Adrenal gland (tissue), 5 donors: ENCODE measurements at regions not wholly inside any gene's neighbourhood (a gene's known extent, or its start where the extent isn't known, plus 50 kb on each side); places are given as distances from the start of the nearest gene placed in this dataset.

Experiments
- POLR2A ChIP-seq, 2 donors: fragments of 450-650 bp; IDR thresholded peaks; one replicate each; pipeline ENCODE4 v1.6.1; 2017; ENCODE audit warnings: antibody characterized with exemption in 2 of 2, mild to moderate bottlenecking in 2 of 2, moderate library complexity in 1 of 2
- TF ChIP-seq, protein P1 (sequence below), 6 experiments: fragments of 450-650 bp in 4 of 6; fragments of 200-600 bp in 2 of 6; sonication (generic) in 1 of 6; IDR thresholded peaks; 1 replicate in 5 of 6; 2 replicates in 1 of 6; pipeline versions ENCODE4 v1.5.1 to v1.8.0; 2016 to 2021; ENCODE audit warnings: antibody characterized with exemption in 6 of 6, mild to moderate bottlenecking in 2 of 6, moderate library complexity in 1 of 6
- donor health status: DM: no; HTN: no; CAD: no.

- TF ChIP-seq, protein P1, sequence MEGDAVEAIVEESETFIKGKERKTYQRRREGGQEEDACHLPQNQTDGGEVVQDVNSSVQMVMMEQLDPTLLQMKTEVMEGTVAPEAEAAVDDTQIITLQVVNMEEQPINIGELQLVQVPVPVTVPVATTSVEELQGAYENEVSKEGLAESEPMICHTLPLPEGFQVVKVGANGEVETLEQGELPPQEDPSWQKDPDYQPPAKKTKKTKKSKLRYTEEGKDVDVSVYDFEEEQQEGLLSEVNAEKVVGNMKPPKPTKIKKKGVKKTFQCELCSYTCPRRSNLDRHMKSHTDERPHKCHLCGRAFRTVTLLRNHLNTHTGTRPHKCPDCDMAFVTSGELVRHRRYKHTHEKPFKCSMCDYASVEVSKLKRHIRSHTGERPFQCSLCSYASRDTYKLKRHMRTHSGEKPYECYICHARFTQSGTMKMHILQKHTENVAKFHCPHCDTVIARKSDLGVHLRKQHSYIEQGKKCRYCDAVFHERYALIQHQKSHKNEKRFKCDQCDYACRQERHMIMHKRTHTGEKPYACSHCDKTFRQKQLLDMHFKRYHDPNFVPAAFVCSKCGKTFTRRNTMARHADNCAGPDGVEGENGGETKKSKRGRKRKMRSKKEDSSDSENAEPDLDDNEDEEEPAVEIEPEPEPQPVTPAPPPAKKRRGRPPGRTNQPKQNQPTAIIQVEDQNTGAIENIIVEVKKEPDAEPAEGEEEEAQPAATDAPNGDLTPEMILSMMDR (IDR thresholded peaks at IDR 0.05) = no peak
- TF ChIP-seq POLR2A (IDR thresholded peaks at IDR 0.05) = no peak
Measured at GRCh38 chr12:20097626-20098025, 270.7 kb upstream of the PDE3A start.
